Stomach (tissue), 8 donors: ENCODE measurements at regions not wholly inside any gene's neighbourhood (a gene's known extent, or its start where the extent isn't known, plus 50 kb on each side); places are given as distances from the start of the nearest gene placed in this dataset.
A peak's percentile ranks its signal among the peaks of the same experiment; 100 is the strongest.
"Not testable (repeated sequence)": the region's sequence is repeated elsewhere in the genome, so short reads cannot be mapped to it uniquely, and the experiment has no call there.

ENCODE experiments used
- DNase-seq, 2 donors: peaks; one replicate each; pipeline versions ENCODE4 v3.0.0 to v3.0.0-alpha.2; 2013 to 2019
- H3K27ac ChIP-seq, 5 donors: fragments of 200-600 bp in 4 of 5; sonication (generic) in 4 of 5; one replicate each; pipeline ENCODE4 v1.5.1; 2013 to 2019; ENCODE audit warnings: mild to moderate bottlenecking in 1 of 5, moderate library complexity in 1 of 5
- H3K27me3 ChIP-seq, 3 donors: fragments of 200-600 bp; sonication (generic); one replicate each; pipeline ENCODE4 v1.5.1; 2017 to 2019; ENCODE audit warnings: mixed run types in 1 of 3
- H3K36me3 ChIP-seq, 4 donors: fragments of 200-600 bp; sonication (generic); 1 replicate in 3 of 4; 2 replicates in 1 of 4; pipeline ENCODE4 v1.5.1; 2016 to 2019
- H3K4me1 ChIP-seq, 4 donors: fragments of 200-600 bp; sonication (generic); one replicate each; pipeline ENCODE4 v1.5.1; 2016 to 2019
- H3K4me3 ChIP-seq, 4 donors: fragments of 200-600 bp; sonication (generic) in 3 of 4; one replicate each; pipeline ENCODE4 v1.5.1; 2016 to 2019; ENCODE audit warnings: mild to moderate bottlenecking in 1 of 4
- H3K9me3 ChIP-seq, 4 donors: fragments of 200-600 bp; sonication (generic); one replicate each; pipeline ENCODE4 v1.5.1; 2016 to 2019
- CTCF ChIP-seq, 7 experiments: fragments of 450-650 bp in 4 of 7; fragments of 200-600 bp in 3 of 7; sonication (generic) in 3 of 7; IDR thresholded peaks; one replicate each; pipeline ENCODE4 v1.5.1; 2016 to 2019; ENCODE audit warnings: antibody characterized with exemption in 7 of 7, control low read depth in 2 of 7, mild to moderate bottlenecking in 1 of 7
- EP300 ChIP-seq: sonication (generic); formaldehyde crosslinking; IDR thresholded peaks from one replicate; pipeline ENCODE4 v1.6.1; 2017; ENCODE audit warnings: antibody characterized with exemption
- POLR2A ChIP-seq, 4 donors: fragments of 450-650 bp; IDR thresholded peaks; one replicate each; pipeline ENCODE4 v1.6.1; 2016; ENCODE audit warnings: antibody characterized with exemption in 4 of 4, control low read depth in 2 of 4, mild to moderate bottlenecking in 1 of 4, moderate library complexity in 1 of 4
- POLR2AphosphoS5 ChIP-seq, 3 donors: sonication (generic); formaldehyde crosslinking; IDR thresholded peaks; one replicate each; pipeline ENCODE4 v1.6.1; 2016; ENCODE audit warnings: antibody characterized with exemption in 3 of 3
- WGBS, 5 donors: extraction: QIAGEN DNeasy Blood & Tissue Kit in 3 of 5; methylation state at CpG; one replicate each; pipeline versions ENCODE4 v1.1.5 to v1.1.7; 2013 to 2018; 5-methylcytosine and 5-hydroxymethylcytosine counted together
- intact Hi-C: fragments of 100-400 bp; cut with DNase I; formaldehyde crosslinking; loops from one replicate; pipeline ENCODE4 v1.15.1; 2023; ENCODE audit warnings: low total_unique reads
- donor health status: healthy with polysubstance abuse.
- donor health status: Bipolar disorder and iron deficiency.
- donor health status: healthy.

- H3K36me3 ChIP-seq, result no peaks in the 10 kb centered on the region
- WGBS, 5 donors, result 44 to 57% (median 54%) methylated on average over 10 of the region's 10 CpGs
- H3K27ac ChIP-seq, result no peak overlapping the region
- intact Hi-C loops, result no loop called here
- peaks cover 0 to 5% (median 0%) of the 10 kb centered on the region in 4 donors for H3K9me3 ChIP-seq
- no peaks in the 10 kb centered on the region for H3K4me1 ChIP-seq
- H3K4me3 ChIP-seq, result no peak overlapping the region
- TF ChIP-seq POLR2AphosphoS5 (IDR thresholded peaks at IDR 0.05) (no peak), CTCF (IDR thresholded peaks at IDR 0.05) (no peak), EP300 (no peak), POLR2A (IDR thresholded peaks at IDR 0.05) (no peak)
- peak in 1 of 2 donors; percentile 16 for DNase-seq
- peaks cover 0 to 42% (median 0%) of the 10 kb centered on the region in 3 donors for H3K27me3 ChIP-seq
Observed at GRCh38 chr9:38482918-38483592, 58.8 kb upstream of the IGFBPL1 start.

GRCh38 chr9:38478211-38478610, 54.0 kb upstream of the IGFBPL1 start:
- H3K4me1 ChIP-seq, result no peaks in the 10 kb centered on the region
- peaks cover 0 to 6% (median 4%) of the 10 kb centered on the region in 4 donors for H3K9me3 ChIP-seq
- TF ChIP-seq POLR2AphosphoS5 (IDR thresholded peaks at IDR 0.05) (no peak), POLR2A (IDR thresholded peaks at IDR 0.05) (no peak), EP300 (no peak), CTCF (IDR thresholded peaks at IDR 0.05) (no peak)
- DNase-seq, result no peak
- intact Hi-C loops, result no loop called here
- no peaks in the 10 kb centered on the region for H3K36me3 ChIP-seq
- H3K4me3 ChIP-seq, result no peak overlapping the region
- H3K27ac ChIP-seq, result no peak overlapping the region
- peaks cover 0 to 5% (median 0%) of the 10 kb centered on the region in 3 donors for H3K27me3 ChIP-seq
- WGBS, 5 donors, result 93 to 96% (median 95%) methylated on average over 22 of the region's 22 CpGs

GRCh38 chr9:38474476-38474875, 50.2 kb upstream of the IGFBPL1 start:
- peak in 1 of 2 donors; percentile 43 for DNase-seq
- H3K36me3 ChIP-seq, H3K4me3 ChIP-seq, H3K27me3 ChIP-seq, H3K9me3 ChIP-seq, H3K27ac ChIP-seq, H3K4me1 ChIP-seq, intact Hi-C loops: not testable (repeated sequence)
- 59 to 79% (median 71%) methylated on average over 4 of the region's 4 CpGs for WGBS, 5 donors
